Vagina (tissue), 2 donors: ENCODE measurements at regions not wholly inside any gene's neighbourhood (a gene's known extent, or its start where the extent isn't known, plus 50 kb on each side); places are given as distances from the start of the nearest gene placed in this dataset.

Experiments used
- CTCF ChIP-seq, 3 experiments: fragments of 450-650 bp in 2 of 3; fragments of 200-600 bp in 1 of 3; sonication (generic) in 1 of 3; IDR thresholded peaks; one replicate each; pipeline ENCODE4 v1.5.1; 2017 to 2019; ENCODE audit warnings: antibody characterized with exemption in 3 of 3, mild to moderate bottlenecking in 2 of 3, moderate library complexity in 2 of 3
- POLR2A ChIP-seq, 2 donors: fragments of 450-650 bp; IDR thresholded peaks; one replicate each; pipeline ENCODE4 v1.6.1; 2017; ENCODE audit warnings: antibody characterized with exemption in 2 of 2, mild to moderate bottlenecking in 2 of 2, moderate library complexity in 2 of 2
- POLR2AphosphoS5 ChIP-seq, 2 donors: sonication (generic); formaldehyde crosslinking; IDR thresholded peaks; one replicate each; pipeline ENCODE4 v1.9.0; 2017; ENCODE audit warnings: antibody characterized with exemption in 2 of 2, mild to moderate bottlenecking in 2 of 2, low read depth in 1 of 2; ENCODE audit not compliant: insufficient read depth in 1 of 2

DNA sequence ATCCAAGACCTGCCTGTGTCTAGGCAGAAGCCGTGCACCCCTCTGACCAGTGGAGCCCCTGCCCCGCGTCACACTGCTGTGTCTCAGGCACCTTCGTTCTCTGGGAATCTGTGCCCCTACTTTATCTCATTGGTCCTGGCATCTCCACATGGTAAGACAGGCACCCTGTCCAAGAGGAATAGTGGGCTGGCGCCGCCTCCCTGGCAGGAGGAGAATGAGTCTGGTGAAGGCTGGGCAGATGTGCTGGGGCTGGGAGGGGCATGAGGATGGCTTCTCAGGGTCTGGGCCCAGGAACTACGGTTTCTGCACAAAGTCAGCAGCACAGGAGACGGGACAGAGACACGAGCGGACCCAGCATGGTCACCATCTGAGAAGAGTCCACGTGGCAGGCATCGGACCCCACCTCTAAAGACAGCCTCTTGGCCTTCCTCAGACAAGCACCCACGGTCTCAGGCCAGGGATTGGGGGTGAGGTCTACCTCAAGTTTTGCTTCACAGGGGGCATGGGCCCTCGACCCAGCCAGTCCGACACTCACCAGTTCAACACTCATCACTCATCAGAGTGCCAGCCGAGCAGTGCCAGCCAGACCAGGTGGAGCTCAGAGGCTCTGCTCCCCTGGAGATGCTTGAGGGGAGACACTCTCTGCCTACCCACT lies 306.7 kb downstream of the ADGRD1 start:
- TF ChIP-seq POLR2A (IDR thresholded peaks at IDR 0.05) (no peak), POLR2AphosphoS5 (IDR thresholded peaks at IDR 0.05; ENCODE audit: insufficient read depth in 1 of 2, low read depth in 1 of 2) (no peak), CTCF (IDR thresholded peaks at IDR 0.05) (no peak)
